IMR-90 (cell line): ENCODE measurements at regions not wholly inside any gene's neighbourhood (a gene's known extent, or its start where the extent isn't known, plus 50 kb on each side); places are given as distances from the start of the nearest gene placed in this dataset.

ENCODE experiments used
- ATAC-seq: fragments of 200-7000 bp; cut with Tn5 transposase; 2 replicates; pipeline ENCODE4 v1.9.1; 2020; ENCODE audit warnings: low read depth, mild to moderate bottlenecking, moderate library complexity
- BruUV-seq: library from RNA; stranded (reverse); fragments of 400-500 nt; replicated peaks from 2 replicates; lab custom pipeline; 2021; lab: Mats Ljungman, UMichigan
- CTCF ChIA-PET: fragments of 300-600 bp; formaldehyde crosslinking; extraction: SDS; loops from one replicate; lab custom pipeline; 2021; ENCODE audit warnings: antibody characterized with exemption; lab: Yijun Ruan, JAX
- POLR2A ChIA-PET: fragments of 300-600 bp; sonication (Branson Sonifier 250); formaldehyde crosslinking; loops from one replicate; lab custom pipeline; 2022; ENCODE audit warnings: antibody characterized with exemption; ENCODE audit not compliant: unreplicated experiment; lab: Charles Lee
- DNase-seq: peaks from one replicate; pipeline ENCODE4 v3.0.0; 2013
- H2AFZ ChIP-seq: replicated peaks from 2 replicates; pipeline ENCODE3; 2013; ENCODE audit warnings: low read length, mild to moderate bottlenecking; ENCODE audit not compliant: poor library complexity
- H2AK5ac ChIP-seq: 2 replicates; pipeline ENCODE4 v1.6.1; 2013; ENCODE audit warnings: low read depth, low read length, inconsistent platforms
- H2AK9ac ChIP-seq: replicated peaks from 2 replicates; pipeline ENCODE3; 2013; ENCODE audit warnings: mild to moderate bottlenecking, low read depth, low read length, moderate library complexity; ENCODE audit not compliant: poor library complexity
- H2BK120ac ChIP-seq: 2 replicates; pipeline ENCODE4 v1.6.1; 2013; ENCODE audit warnings: low read depth, low read length, inconsistent platforms
- H2BK15ac ChIP-seq: 3 replicates; pipeline ENCODE4 v1.6.1; 2013; ENCODE audit warnings: low read depth, low read length, inconsistent platforms
- H2BK20ac ChIP-seq: 2 replicates; pipeline ENCODE4 v1.6.1; 2013; ENCODE audit warnings: low read depth, mild to moderate bottlenecking, inconsistent platforms, low read length, moderate library complexity
- H2BK5ac ChIP-seq: 2 replicates; pipeline ENCODE4 v1.6.1; 2013; ENCODE audit warnings: mild to moderate bottlenecking, low read depth, low read length, inconsistent platforms; ENCODE audit not compliant: poor library complexity, severe bottlenecking
- H3K14ac ChIP-seq: replicated peaks from 2 replicates; pipeline ENCODE4 v1.6.1; 2013; ENCODE audit warnings: low read depth, low read length, inconsistent platforms
- H3K18ac ChIP-seq: 2 replicates; pipeline ENCODE4 v1.6.1; 2013; ENCODE audit warnings: low read depth, low read length, control low read depth
- H3K23ac ChIP-seq: 2 replicates; pipeline ENCODE4 v1.6.1; 2013; ENCODE audit warnings: low read depth, low read length, inconsistent platforms
- H3K27ac ChIP-seq: 2 replicates; pipeline ENCODE4 v1.5.1; 2013; ENCODE audit warnings: mild to moderate bottlenecking, control low read depth, low read length; ENCODE audit not compliant: insufficient read depth
- H3K27me3 ChIP-seq: 2 replicates; pipeline ENCODE4 v1.6.1; 2013; ENCODE audit warnings: low read length; ENCODE audit not compliant: control insufficient read depth, insufficient read depth
- H3K36me3 ChIP-seq: 2 replicates; pipeline ENCODE4 v1.6.1; 2013; ENCODE audit warnings: low read length, mixed read lengths; ENCODE audit not compliant: control insufficient read depth, insufficient read depth
- H3K4ac ChIP-seq: 2 replicates; pipeline ENCODE4 v1.6.1; 2013; ENCODE audit warnings: low read depth, low read length, inconsistent platforms
- H3K4me1 ChIP-seq: 2 replicates; pipeline ENCODE4 v1.6.1; 2013; ENCODE audit warnings: low read length, mixed read lengths; ENCODE audit not compliant: control insufficient read depth, insufficient read depth
- H3K4me2 ChIP-seq: 2 replicates; pipeline ENCODE4 v1.6.1; 2013; ENCODE audit warnings: low read depth, mild to moderate bottlenecking, control low read depth, low read length, moderate library complexity
- H3K4me3 ChIP-seq: 2 replicates; pipeline ENCODE4 v1.5.1; 2013; ENCODE audit warnings: low read depth, mild to moderate bottlenecking, control low read depth, low read length, moderate library complexity; ENCODE audit not compliant: insufficient read depth
- H3K56ac ChIP-seq: 2 replicates; pipeline ENCODE4 v1.6.1; 2013; ENCODE audit warnings: low read length, inconsistent platforms; ENCODE audit not compliant: insufficient read depth; ENCODE audit errors: extremely low read depth
- H3K79me1 ChIP-seq, 2 experiments: 2 replicates each; pipeline ENCODE4 v1.6.1; 2013; ENCODE audit warnings: low read length in 2 of 2, inconsistent platforms in 1 of 2, low read depth in 1 of 2
- H3K9ac ChIP-seq: 2 replicates; pipeline ENCODE4 v1.6.1; 2013; ENCODE audit warnings: low read depth, low read length, control low read depth
- H3K9me1 ChIP-seq: 2 replicates; pipeline ENCODE4 v1.6.1; 2013; ENCODE audit warnings: low read length, inconsistent platforms; ENCODE audit not compliant: insufficient read depth
- H3K9me3 ChIP-seq: 2 replicates; pipeline ENCODE4 v1.6.1; 2013; ENCODE audit warnings: low read length; ENCODE audit not compliant: control insufficient read depth, insufficient read depth
- H4K20me1 ChIP-seq: 2 replicates; pipeline ENCODE4 v1.6.1; 2013; ENCODE audit warnings: low read length, inconsistent platforms; ENCODE audit not compliant: insufficient read depth
- H4K5ac ChIP-seq: 2 replicates; pipeline ENCODE4 v1.6.1; 2013; ENCODE audit warnings: mild to moderate bottlenecking, low read depth, low read length, control low read depth
- H4K8ac ChIP-seq, 2 experiments: 2 replicates each; pipeline ENCODE4 v1.6.1; 2013; ENCODE audit warnings: low read depth in 2 of 2, low read length in 2 of 2, control low read depth in 1 of 2, inconsistent platforms in 1 of 2
- H4K91ac ChIP-seq: 2 replicates; pipeline ENCODE4 v1.6.1; 2013; ENCODE audit warnings: low read depth, low read length, inconsistent platforms; ENCODE audit not compliant: insufficient read depth
- BHLHE40 ChIP-seq: fragments of 150-350 bp; IDR thresholded peaks from 2 replicates; pipeline ENCODE4 v1.6.1; 2016; ENCODE audit warnings: mild to moderate bottlenecking, low read depth, low read length
- CEBPB ChIP-seq: IDR thresholded peaks from 2 replicates; pipeline ENCODE4 v1.6.1; 2012; ENCODE audit warnings: low read depth, low read length, improper control_type of control experiment
- CTCF ChIP-seq: conservative IDR thresholded peaks from 2 replicates; pipeline ENCODE4 v1.5.1; 2012; ENCODE audit warnings: mild to moderate bottlenecking, low read depth, low read length, improper control_type of control experiment
- ELK1 ChIP-seq: fragments of 150-350 bp; IDR thresholded peaks from 2 replicates; pipeline ENCODE4 v1.6.1; 2016; ENCODE audit warnings: low read depth, mild to moderate bottlenecking, low read length, moderate library complexity, borderline replicate concordance
- FOS ChIP-seq: fragments of 150-350 bp; IDR thresholded peaks from 2 replicates; pipeline ENCODE4 v1.6.1; 2016; ENCODE audit warnings: low read depth, low read length
- MXI1 ChIP-seq: IDR thresholded peaks from 2 replicates; pipeline ENCODE4 v1.6.1; 2012; ENCODE audit warnings: low read depth, mild to moderate bottlenecking, low read length, moderate library complexity, borderline replicate concordance
- NFE2L2 ChIP-seq: fragments of 150-350 bp; IDR thresholded peaks from 2 replicates; pipeline ENCODE4 v1.6.1; 2016; ENCODE audit warnings: low read depth, mild to moderate bottlenecking, low read length
- RAD21 ChIP-seq: IDR thresholded peaks from 2 replicates; pipeline ENCODE4 v1.6.1; 2012; ENCODE audit warnings: low read length, improper control_type of control experiment
- RCOR1 ChIP-seq: IDR thresholded peaks from 2 replicates; pipeline ENCODE4 v1.6.1; 2012; ENCODE audit warnings: mild to moderate bottlenecking, low read length, improper control_type of control experiment; ENCODE audit not compliant: insufficient replicate concordance
- RFX5 ChIP-seq: IDR thresholded peaks from 2 replicates; pipeline ENCODE4 v1.8.0; 2012; ENCODE audit warnings: low read depth, mild to moderate bottlenecking, low read length, moderate library complexity
- SMC3 ChIP-seq: fragments of 150-350 bp; IDR thresholded peaks from 2 replicates; pipeline ENCODE4 v1.6.1; 2016; ENCODE audit warnings: low read depth, mild to moderate bottlenecking, antibody characterized with exemption, low read length, moderate library complexity
- USF2 ChIP-seq: fragments of 150-350 bp; IDR thresholded peaks from 2 replicates; pipeline ENCODE4 v1.6.1; 2017; ENCODE audit warnings: mild to moderate bottlenecking, antibody characterized with exemption, low read length, low read depth
- WGBS, 2 experiments: methylation state at CpG; one replicate each; pipeline versions ENCODE4 v1.1.5 to v1.1.7; 2013; ENCODE audit warnings: missing lambda C conversion rate in 2 of 2; ENCODE audit not compliant: insufficient read length in 1 of 2; ENCODE audit errors: extremely low coverage in 2 of 2; 5-methylcytosine and 5-hydroxymethylcytosine counted together
- dilution Hi-C: fragments of 300-500 bp; cut with HindIII; formaldehyde crosslinking; loops from one replicate; pipeline ENCODE4 v1.14.3; 2018; ENCODE audit warnings: low sequenced_read_pairs; ENCODE audit not compliant: unreplicated experiment
- in situ Hi-C: fragments of 300-500 bp; cut with MboI; formaldehyde crosslinking; loops from 3 replicates; pipeline ENCODE4 v1.14.3; 2019; ENCODE audit warnings: low sequenced_read_pairs, inconsistent platforms, mixed read lengths
- intact Hi-C: fragments of 100-400 bp; cut with micrococcal nuclease; formaldehyde crosslinking; loops from 2 replicates; pipeline ENCODE4 v1.10.0; 2022

- BruUV-seq = no TSS peak
- H3K23ac ChIP-seq = no peak overlapping the region
- whole genome bisulfite sequencing, 2 experiments = no CpG with 5 or more reads among the region's 1 CpG
- H2BK120ac ChIP-seq = no peak overlapping the region
- no peak overlapping the region for H2AK5ac ChIP-seq
- H2BK20ac ChIP-seq = no peak overlapping the region
- no peak overlapping the region for H3K9ac ChIP-seq
- no peak overlapping the region for H2AK9ac ChIP-seq
- TF ChIP-seq RAD21 = no peak
- no peak for TF ChIP-seq CEBPB
- no peak for TF ChIP-seq NFE2L2
- TF ChIP-seq ELK1 = no peak
- TF ChIP-seq BHLHE40 = no peak
- no peak for TF ChIP-seq RCOR1
- no peak for TF ChIP-seq USF2
- TF ChIP-seq MXI1 = no peak
- no peak for TF ChIP-seq RFX5
- TF ChIP-seq FOS = no peak
- no peak for TF ChIP-seq SMC3
- TF ChIP-seq CTCF = no peak
- in situ Hi-C loops = no loop called here
- no peak overlapping the region for H3K14ac ChIP-seq
- DNase-seq (no peak), ATAC-seq (no peak)
- H3K9me1 ChIP-seq = no peaks in the 10 kb centered on the region
- H4K20me1 ChIP-seq = no peaks in the 10 kb centered on the region
- H3K27me3 ChIP-seq = no peaks in the 10 kb centered on the region
- H3K27ac ChIP-seq = no peak overlapping the region
- dilution Hi-C loops = no loop called here
- H4K5ac ChIP-seq = no peak overlapping the region
- CTCF ChIA-PET = no interaction called here
- no peak overlapping the region for H4K91ac ChIP-seq
- H3K4me2 ChIP-seq = no peak overlapping the region
- no peaks in the 10 kb centered on the region for H3K79me1 ChIP-seq
- H3K4ac ChIP-seq = no peak overlapping the region
- POLR2A ChIA-PET = no interaction called here
- no peak overlapping the region for H3K18ac ChIP-seq
- no peak overlapping the region for H3K4me3 ChIP-seq
- H2BK15ac ChIP-seq = no peak overlapping the region
- no peak overlapping the region for H4K8ac ChIP-seq
- no peak overlapping the region for H2BK5ac ChIP-seq
- no peak overlapping the region for H2AFZ ChIP-seq
- H3K9me3 ChIP-seq = no peaks in the 10 kb centered on the region
- H3K56ac ChIP-seq = no peak overlapping the region
- intact Hi-C loops = no loop called here
- H3K4me1 ChIP-seq = no peaks in the 10 kb centered on the region
- H3K36me3 ChIP-seq = no peaks in the 10 kb centered on the region
Measured at GRCh38 chr10:90031776-90032175, 330.4 kb downstream of the KIF20B start.
